SK-N-SH treated with all-trans-retinoic acid at 6 μM for 48 hours (cell line): ENCODE measurements at regions not wholly inside any gene's neighbourhood (a gene's known extent, or its start where the extent isn't known, plus 50 kb on each side); places are given as distances from the start of the nearest gene placed in this dataset.

Experiments used
- ATAC-seq: fragments of 200-7000 bp; cut with Tn5 transposase; 3 replicates; pipeline ENCODE4 v1.9.1; 2020; ENCODE audit warnings: mild to moderate bottlenecking, moderate library complexity
- ARNTL ChIP-seq: fragments of 450-650 bp; formaldehyde crosslinking; IDR thresholded peaks from 2 replicates; pipeline ENCODE4 v1.5.0; 2020; ENCODE audit warnings: low read depth, mild to moderate bottlenecking, moderate library complexity, borderline replicate concordance
- BACH2 ChIP-seq: fragments of 250-450 bp; sonication (Bioruptor Pico); IDR thresholded peaks from 2 replicates; pipeline ENCODE4 v1.9.0; 2021; ENCODE audit warnings: mild to moderate bottlenecking, borderline replicate concordance
- CSDC2 ChIP-seq: fragments of 250-450 bp; sonication (Bioruptor Pico); IDR thresholded peaks from 2 replicates; pipeline ENCODE4 v1.5.0; 2020; ENCODE audit warnings: mild to moderate bottlenecking, moderate library complexity
- CSRNP3 ChIP-seq: fragments of 250-450 bp; sonication (Bioruptor Pico); IDR thresholded peaks from 2 replicates; pipeline ENCODE4 v1.5.1; 2021; ENCODE audit warnings: mild to moderate bottlenecking, moderate library complexity
- ESRRG ChIP-seq: fragments of 250-450 bp; sonication (Bioruptor Pico); IDR thresholded peaks from 2 replicates; pipeline ENCODE4 v1.6.1; 2021; ENCODE audit warnings: mild to moderate bottlenecking
- ISL1 ChIP-seq: fragments of 250-450 bp; sonication (Bioruptor Pico); IDR thresholded peaks from 2 replicates; pipeline ENCODE4 v2.1.2; 2022; ENCODE audit warnings: mild to moderate bottlenecking, moderate library complexity
- OSR1 ChIP-seq: fragments of 250-450 bp; sonication (Bioruptor Pico); IDR thresholded peaks from 2 replicates; pipeline ENCODE4 v1.8.0; 2022; ENCODE audit warnings: moderate library complexity, mild to moderate bottlenecking, inconsistent platforms
- PATZ1 ChIP-seq: fragments of 250-450 bp; sonication (Bioruptor Pico); IDR thresholded peaks from 2 replicates; pipeline ENCODE4 v1.8.0; 2020; ENCODE audit warnings: mild to moderate bottlenecking, moderate library complexity, borderline replicate concordance
- PPARA ChIP-seq: fragments of 250-450 bp; sonication (Bioruptor Pico); IDR thresholded peaks from 2 replicates; pipeline ENCODE4 v1.5.0; 2020; ENCODE audit warnings: mild to moderate bottlenecking, borderline replicate concordance
- SNAI2 ChIP-seq: fragments of 250-450 bp; sonication (Bioruptor Pico); IDR thresholded peaks from 2 replicates; pipeline ENCODE4 v1.5.0; 2020; ENCODE audit warnings: mild to moderate bottlenecking, moderate library complexity
- TOX ChIP-seq: fragments of 250-450 bp; sonication (Bioruptor Pico); IDR thresholded peaks from 2 replicates; pipeline ENCODE4 v1.8.0; 2021; ENCODE audit warnings: mild to moderate bottlenecking, moderate library complexity, borderline replicate concordance
- ZC3H10 ChIP-seq: fragments of 250-450 bp; sonication (Bioruptor Pico); IDR thresholded peaks from 2 replicates; pipeline ENCODE4 v1.5.1; 2021; ENCODE audit warnings: mild to moderate bottlenecking, moderate library complexity
- ZFP3 ChIP-seq: fragments of 250-450 bp; sonication (Bioruptor Pico); IDR thresholded peaks from 2 replicates; pipeline ENCODE4 v1.5.0; 2020; ENCODE audit warnings: mild to moderate bottlenecking, moderate library complexity
- ZNF70 ChIP-seq: fragments of 450-650 bp; formaldehyde crosslinking; IDR thresholded peaks from 2 replicates; pipeline ENCODE4 v1.5.0; 2020; ENCODE audit warnings: mild to moderate bottlenecking, moderate library complexity
- ZNF8 ChIP-seq: fragments of 450-650 bp; formaldehyde crosslinking; IDR thresholded peaks from 2 replicates; pipeline ENCODE4 v1.5.0; 2020; ENCODE audit warnings: mild to moderate bottlenecking, moderate library complexity
- TF ChIP-seq, protein P1 (sequence below): fragments of 250-450 bp; sonication (Bioruptor Pico); IDR thresholded peaks from 2 replicates; pipeline ENCODE4 v1.5.0; 2020; ENCODE audit warnings: mild to moderate bottlenecking, moderate library complexity
- TF ChIP-seq, protein P2 (sequence below): fragments of 250-450 bp; sonication (Bioruptor Pico); IDR thresholded peaks from 2 replicates; pipeline ENCODE4 v1.5.1; 2020; ENCODE audit warnings: low read depth, mild to moderate bottlenecking, moderate library complexity

GRCh38 chr1:37237948-37238347 lies 203.6 kb upstream of the GRIK3 start:
- no peak for ATAC-seq

GRCh38 chr1:37238364-37239224 lies 204.3 kb upstream of the GRIK3 start:
- no peak for ATAC-seq
- TF ChIP-seq ISL1 (CRISPR knock-in tag) (no peak), ZC3H10 (CRISPR knock-in tag) (no peak), SNAI2 (CRISPR knock-in tag) (no peak), ZFP3 (no peak), PATZ1 (CRISPR knock-in tag) (no peak), TOX (CRISPR knock-in tag) (no peak), ZNF8 (CRISPR knock-in tag) (no peak), CSRNP3 (no peak), ARNTL (CRISPR knock-in tag) (no peak), ESRRG (no peak), OSR1 (CRISPR knock-in tag) (no peak)
- TF ChIP-seq, protein P1, sequence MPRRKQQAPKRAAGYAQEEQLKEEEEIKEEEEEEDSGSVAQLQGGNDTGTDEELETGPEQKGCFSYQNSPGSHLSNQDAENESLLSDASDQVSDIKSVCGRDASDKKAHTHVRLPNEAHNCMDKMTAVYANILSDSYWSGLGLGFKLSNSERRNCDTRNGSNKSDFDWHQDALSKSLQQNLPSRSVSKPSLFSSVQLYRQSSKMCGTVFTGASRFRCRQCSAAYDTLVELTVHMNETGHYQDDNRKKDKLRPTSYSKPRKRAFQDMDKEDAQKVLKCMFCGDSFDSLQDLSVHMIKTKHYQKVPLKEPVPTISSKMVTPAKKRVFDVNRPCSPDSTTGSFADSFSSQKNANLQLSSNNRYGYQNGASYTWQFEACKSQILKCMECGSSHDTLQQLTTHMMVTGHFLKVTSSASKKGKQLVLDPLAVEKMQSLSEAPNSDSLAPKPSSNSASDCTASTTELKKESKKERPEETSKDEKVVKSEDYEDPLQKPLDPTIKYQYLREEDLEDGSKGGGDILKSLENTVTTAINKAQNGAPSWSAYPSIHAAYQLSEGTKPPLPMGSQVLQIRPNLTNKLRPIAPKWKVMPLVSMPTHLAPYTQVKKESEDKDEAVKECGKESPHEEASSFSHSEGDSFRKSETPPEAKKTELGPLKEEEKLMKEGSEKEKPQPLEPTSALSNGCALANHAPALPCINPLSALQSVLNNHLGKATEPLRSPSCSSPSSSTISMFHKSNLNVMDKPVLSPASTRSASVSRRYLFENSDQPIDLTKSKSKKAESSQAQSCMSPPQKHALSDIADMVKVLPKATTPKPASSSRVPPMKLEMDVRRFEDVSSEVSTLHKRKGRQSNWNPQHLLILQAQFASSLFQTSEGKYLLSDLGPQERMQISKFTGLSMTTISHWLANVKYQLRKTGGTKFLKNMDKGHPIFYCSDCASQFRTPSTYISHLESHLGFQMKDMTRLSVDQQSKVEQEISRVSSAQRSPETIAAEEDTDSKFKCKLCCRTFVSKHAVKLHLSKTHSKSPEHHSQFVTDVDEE (CRISPR knock-in tag) = no peak
- TF ChIP-seq, all 23 proteins: peak for 0

More at GRCh38 chr1:37237948-37238347, 203.6 kb upstream of the GRIK3 start:
- TF ChIP-seq SNAI2 (CRISPR knock-in tag) (no peak), ESRRG (no peak)

GRCh38 chr1:37239225-37239740 lies 205.0 kb upstream of the GRIK3 start:
- ATAC-seq = no peak
- TF ChIP-seq PPARA (no peak), ZNF70 (no peak), ZFP3 (no peak)

- no peak for ATAC-seq
- TF ChIP-seq PATZ1 (CRISPR knock-in tag) (no peak), OSR1 (CRISPR knock-in tag) (no peak), SNAI2 (CRISPR knock-in tag) (no peak)
Observed at GRCh38 chr1:37240897-37241296, 206.6 kb upstream of the GRIK3 start.

- TF ChIP-seq BACH2 (CRISPR knock-in tag) (no peak), CSDC2 (CRISPR knock-in tag) (no peak), ZNF70 (peak; percentile 96), CSRNP3 (no peak), ZFP3 (no peak)
- TF ChIP-seq, protein P2, sequence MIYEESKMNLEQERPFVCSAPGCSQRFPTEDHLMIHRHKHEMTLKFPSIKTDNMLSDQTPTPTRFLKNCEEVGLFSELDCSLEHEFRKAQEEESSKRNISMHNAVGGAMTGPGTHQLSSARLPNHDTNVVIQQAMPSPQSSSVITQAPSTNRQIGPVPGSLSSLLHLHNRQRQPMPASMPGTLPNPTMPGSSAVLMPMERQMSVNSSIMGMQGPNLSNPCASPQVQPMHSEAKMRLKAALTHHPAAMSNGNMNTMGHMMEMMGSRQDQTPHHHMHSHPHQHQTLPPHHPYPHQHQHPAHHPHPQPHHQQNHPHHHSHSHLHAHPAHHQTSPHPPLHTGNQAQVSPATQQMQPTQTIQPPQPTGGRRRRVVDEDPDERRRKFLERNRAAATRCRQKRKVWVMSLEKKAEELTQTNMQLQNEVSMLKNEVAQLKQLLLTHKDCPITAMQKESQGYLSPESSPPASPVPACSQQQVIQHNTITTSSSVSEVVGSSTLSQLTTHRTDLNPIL (CRISPR knock-in tag) = no peak
- TF ChIP-seq, protein P1 (CRISPR knock-in tag) = no peak
- no peak for ATAC-seq
Observed at GRCh38 chr1:37242501-37242900, 208.2 kb upstream of the GRIK3 start.
